Mucosa of descending colon (tissue), 3 donors: ENCODE measurements at regions not wholly inside any gene's neighbourhood (a gene's known extent, or its start where the extent isn't known, plus 50 kb on each side); places are given as distances from the start of the nearest gene placed in this dataset.

Experiments
- ATAC-seq: fragments of 200-7000 bp; cut with Tn5 transposase; one replicate; pipeline ENCODE4 v1.9.1; 2020; ENCODE audit warnings: mild to moderate bottlenecking, moderate library complexity
- DNase-seq, 3 donors: peaks; one replicate each; pipeline ENCODE4 v3.0.0-alpha.2; 2020
- H3K36me3 ChIP-seq: fragments of 200-600 bp; one replicate; pipeline ENCODE4 v1.8.0; 2021; ENCODE audit warnings: low read depth, mild to moderate bottlenecking
- H3K4me1 ChIP-seq: fragments of 200-600 bp; one replicate; pipeline ENCODE4 v1.8.0; 2021; ENCODE audit warnings: low read depth, mild to moderate bottlenecking
- H3K4me3 ChIP-seq: fragments of 200-600 bp; one replicate; pipeline ENCODE4 v1.8.0; 2021; ENCODE audit warnings: mild to moderate bottlenecking
- H3K9me3 ChIP-seq: fragments of 200-600 bp; one replicate; pipeline ENCODE4 v1.8.0; 2021; ENCODE audit warnings: mild to moderate bottlenecking
- intact Hi-C, 2 donors: fragments of 100-400 bp; cut with DNase I in 1 of 2; cut with micrococcal nuclease in 1 of 2; formaldehyde crosslinking; loops; one replicate each; pipeline versions ENCODE4 v1.11.0 to v1.11.1; 2022; cut with DNase I, micrococcal nuclease
- TF ChIP-seq, protein P1 (sequence below): fragments of 200-600 bp; IDR thresholded peaks from one replicate; pipeline ENCODE4 v1.8.0; 2022; ENCODE audit warnings: antibody characterized with exemption, mild to moderate bottlenecking
- donor health status: DM: no; HTN: no; CAD: no; lungs with moderate emphysema.
- donor health status: DM: no; HTN: no; CAD: no.
- donor health status: DM: no; HTN: yes; CAD: no.

DNA sequence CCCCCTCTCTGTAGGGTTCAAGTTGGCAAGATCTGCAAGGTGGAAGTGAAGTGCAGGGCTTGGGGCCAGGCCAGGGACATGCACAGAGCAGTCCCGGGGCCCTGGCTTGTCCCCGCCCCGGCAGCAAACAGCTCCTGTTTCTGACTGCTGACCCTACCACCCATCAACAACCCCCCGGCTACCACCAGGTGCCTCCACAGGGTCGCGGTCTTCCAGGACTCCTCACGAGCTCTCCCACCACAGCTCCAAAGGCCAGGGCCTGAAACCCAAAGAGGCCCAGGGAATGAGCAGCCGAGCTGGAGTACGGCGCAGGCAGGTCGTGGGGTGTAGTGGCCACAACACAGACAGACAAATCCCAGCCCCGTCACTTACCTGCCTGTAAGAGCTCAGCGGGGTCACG is 121.3 kb upstream of the SMAD3 start:
- Histone ChIP-seq H3K9me3 (no peaks in the 10 kb centered on the region), H3K4me1 (peaks cover 5% of the 10 kb centered on the region), H3K36me3 (no peaks in the 10 kb centered on the region), H3K4me3 (no peak overlapping the region)
- intact Hi-C loops = loop anchor here in 1 of 2 donors (10.0 kb wide), 2 partner anchors 361 to 491 kb away; no protein-coding TSS in a partner anchor
- TF ChIP-seq, protein P1, sequence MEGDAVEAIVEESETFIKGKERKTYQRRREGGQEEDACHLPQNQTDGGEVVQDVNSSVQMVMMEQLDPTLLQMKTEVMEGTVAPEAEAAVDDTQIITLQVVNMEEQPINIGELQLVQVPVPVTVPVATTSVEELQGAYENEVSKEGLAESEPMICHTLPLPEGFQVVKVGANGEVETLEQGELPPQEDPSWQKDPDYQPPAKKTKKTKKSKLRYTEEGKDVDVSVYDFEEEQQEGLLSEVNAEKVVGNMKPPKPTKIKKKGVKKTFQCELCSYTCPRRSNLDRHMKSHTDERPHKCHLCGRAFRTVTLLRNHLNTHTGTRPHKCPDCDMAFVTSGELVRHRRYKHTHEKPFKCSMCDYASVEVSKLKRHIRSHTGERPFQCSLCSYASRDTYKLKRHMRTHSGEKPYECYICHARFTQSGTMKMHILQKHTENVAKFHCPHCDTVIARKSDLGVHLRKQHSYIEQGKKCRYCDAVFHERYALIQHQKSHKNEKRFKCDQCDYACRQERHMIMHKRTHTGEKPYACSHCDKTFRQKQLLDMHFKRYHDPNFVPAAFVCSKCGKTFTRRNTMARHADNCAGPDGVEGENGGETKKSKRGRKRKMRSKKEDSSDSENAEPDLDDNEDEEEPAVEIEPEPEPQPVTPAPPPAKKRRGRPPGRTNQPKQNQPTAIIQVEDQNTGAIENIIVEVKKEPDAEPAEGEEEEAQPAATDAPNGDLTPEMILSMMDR = no peak
- ATAC-seq (no peak), DNase-seq (no peak)

DNA sequence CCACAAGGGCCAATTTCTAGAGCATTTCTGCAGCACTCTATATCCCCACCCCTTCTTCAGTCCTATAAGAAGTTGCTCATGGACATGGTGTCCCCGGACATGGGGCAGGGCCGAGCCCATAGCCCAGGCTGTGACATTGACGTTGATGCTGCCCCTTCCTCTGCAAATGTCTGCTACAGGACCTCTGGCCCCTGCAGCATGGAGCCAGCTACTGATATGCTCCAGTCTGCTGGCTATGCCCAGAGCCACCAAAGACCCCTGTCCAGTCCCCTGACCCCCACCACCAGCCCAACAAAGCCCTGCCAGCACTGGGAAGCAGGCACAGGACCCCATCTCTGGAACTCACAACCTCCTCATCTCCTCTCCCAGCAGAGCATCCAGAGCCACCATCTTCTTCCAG is 120.1 kb upstream of the SMAD3 start:
- H3K4me3 ChIP-seq = no peak overlapping the region
- ATAC-seq = no peak
- TF ChIP-seq, protein P1 = no peak
- DNase-seq = no peak
- H3K9me3 ChIP-seq = no peaks in the 10 kb centered on the region
- H3K36me3 ChIP-seq = no peaks in the 10 kb centered on the region
- H3K4me1 ChIP-seq = peaks cover 5% of the 10 kb centered on the region
- intact Hi-C loops = loop anchor here in 1 of 2 donors (10.0 kb wide), 2 partner anchors 360 to 490 kb away; no protein-coding TSS in a partner anchor

DNA sequence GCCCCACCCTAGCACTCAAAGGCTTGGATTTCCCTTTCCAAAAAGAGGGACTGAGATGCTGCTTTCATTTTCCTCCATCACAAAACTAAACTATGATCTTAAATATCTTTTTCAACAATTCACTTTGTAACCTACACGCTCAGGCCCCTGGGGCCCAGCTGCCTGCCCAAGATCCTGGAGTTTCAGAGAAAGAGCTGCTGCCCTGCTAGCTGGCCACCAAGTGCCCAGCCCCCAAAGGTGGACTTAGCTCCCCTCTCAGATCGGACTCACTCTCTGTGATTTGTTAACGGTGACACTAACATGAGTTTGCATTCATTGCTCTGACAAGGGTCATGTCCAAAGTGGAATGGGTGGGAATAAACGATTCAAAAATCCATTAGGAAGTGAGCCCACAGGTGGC is 119.6 kb upstream of the SMAD3 start:
- Histone ChIP-seq H3K9me3 (no peaks in the 10 kb centered on the region), H3K4me1 (peaks cover 5% of the 10 kb centered on the region), H3K36me3 (no peaks in the 10 kb centered on the region), H3K4me3 (no peak overlapping the region)
- DNase-seq = no peak
- ATAC-seq = no peak
- intact Hi-C loops = loop anchor here (2.0 to 10.0 kb wide), 3 partner anchors 359 to 489 kb away; no protein-coding TSS in a partner anchor
- TF ChIP-seq, protein P1 = no peak

DNA sequence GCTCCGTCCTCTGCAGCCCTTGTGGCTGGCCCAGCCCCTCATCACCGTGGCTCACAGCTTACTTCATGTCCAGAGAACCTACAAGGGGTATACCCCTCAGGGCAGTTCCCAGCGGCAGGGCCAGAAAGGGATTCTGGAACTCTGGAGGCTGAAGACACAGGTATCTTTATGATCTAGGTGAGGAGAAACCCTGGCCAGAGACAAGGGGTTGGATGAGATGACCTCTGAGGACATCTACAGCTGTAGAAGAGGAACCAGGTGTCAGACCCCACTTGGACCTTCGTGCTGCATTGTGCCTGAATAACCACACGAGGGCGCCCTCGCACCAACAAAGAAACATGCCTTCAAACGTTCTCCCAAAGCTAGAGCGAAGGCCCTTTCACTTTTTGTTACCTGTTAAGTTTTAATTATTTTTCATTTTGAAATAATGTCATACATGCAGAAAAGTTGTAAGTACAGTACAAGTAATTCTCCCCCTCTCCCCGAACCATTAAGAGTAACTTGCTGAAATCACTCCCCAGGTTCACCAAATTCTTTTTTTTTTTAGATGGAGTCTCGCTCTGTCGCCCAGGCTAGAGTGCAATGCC is 118.7 kb upstream of the SMAD3 start:
- Histone ChIP-seq H3K4me3 (no peak overlapping the region), H3K9me3 (no peaks in the 10 kb centered on the region), H3K36me3 (no peaks in the 10 kb centered on the region), H3K4me1 (peaks cover 5% of the 10 kb centered on the region)
- intact Hi-C loops = loop anchor here (2.0 to 10.0 kb wide), 3 partner anchors 358 to 488 kb away; no protein-coding TSS in a partner anchor
- peak; percentile 81 for ATAC-seq
- TF ChIP-seq, protein P1 = peak; percentile 77
- peak in 2 of 3 donors; percentile 74 to 76 for DNase-seq

DNA sequence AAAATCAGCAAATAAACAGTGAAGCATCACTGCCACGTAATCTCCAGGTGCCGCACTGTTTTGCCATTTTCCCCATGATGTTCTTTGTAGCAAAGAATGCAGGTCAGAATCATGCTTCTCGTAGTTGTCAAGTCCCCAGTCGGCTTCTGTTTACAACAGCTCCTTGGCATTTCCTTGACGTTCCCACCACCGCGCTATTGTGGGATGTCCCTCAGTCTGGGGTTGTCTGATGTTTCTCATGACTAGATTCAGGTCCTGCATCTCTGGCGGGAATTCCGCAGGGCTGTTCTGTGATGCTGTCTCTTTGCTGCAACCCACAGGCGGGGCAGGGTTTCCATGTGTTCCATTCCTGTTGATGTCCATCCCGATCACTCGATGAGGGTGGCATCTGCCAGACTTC is 117.9 kb upstream of the SMAD3 start:
- H3K4me1 ChIP-seq = peaks cover 5% of the 10 kb centered on the region
- H3K36me3 ChIP-seq = no peaks in the 10 kb centered on the region
- TF ChIP-seq, protein P1 = no peak

More for the DNA sequence above, 117.9 kb upstream of the SMAD3 start:
- DNase-seq = no peak
- intact Hi-C loops = loop anchor here (2.0 to 10.0 kb wide), 3 partner anchors 357 to 487 kb away; no protein-coding TSS in a partner anchor
- ATAC-seq = no peak
- no peak overlapping the region for H3K4me3 ChIP-seq
- H3K9me3 ChIP-seq = no peaks in the 10 kb centered on the region
